PC-3 (cell line): ENCODE measurements at regions not wholly inside any gene's neighbourhood (a gene's known extent, or its start where the extent isn't known, plus 50 kb on each side); places are given as distances from the start of the nearest gene placed in this dataset.

Experiments
- CTCF ChIP-seq: fragments of 300-600 bp; sonication (generic); conservative IDR thresholded peaks from 2 replicates; pipeline ENCODE4 v1.5.1; 2017; ENCODE audit warnings: antibody characterized with exemption, low read depth, mild to moderate bottlenecking, low read length
- EZH2 ChIP-seq: fragments of 300-600 bp; sonication (generic); IDR thresholded peaks from one replicate; pipeline ENCODE4 v1.6.1; 2017; ENCODE audit warnings: antibody characterized with exemption, mild to moderate bottlenecking, low read length; ENCODE audit not compliant: unreplicated experiment
- EZH2phosphoT487 ChIP-seq: fragments of 300-600 bp; sonication (generic); IDR thresholded peaks from 2 replicates; pipeline ENCODE4 v1.6.1; 2018; ENCODE audit warnings: mild to moderate bottlenecking, antibody characterized with exemption, low read length, borderline replicate concordance

- no peak for TF ChIP-seq CTCF
- TF ChIP-seq EZH2phosphoT487: no peak
- TF ChIP-seq EZH2: no peak
Observed at GRCh38 chr5:155368490-155368889, 354.9 kb downstream of the KIF4B start.
